Naive B cell (primary cell): ENCODE measurements at regions not wholly inside any gene's neighbourhood (a gene's known extent, or its start where the extent isn't known, plus 50 kb on each side); places are given as distances from the start of the nearest gene placed in this dataset.

Experiments used
- ATAC-seq, 2 donors: fragments of 150-1000 bp; cut with Tn5 transposase; 2 replicates each; pipeline ENCODE4 v1.10.0; 2021; ENCODE audit warnings: low read depth in 2 of 2, mild to moderate bottlenecking in 2 of 2, moderate library complexity in 2 of 2
- DNase-seq: peaks from one replicate; pipeline ENCODE4 v3.0.0; 2022
- H3K27ac Mint-ChIP-seq, 6 donors: one replicate each; pipeline ENCODE4 v1.8.0; 2020 to 2022; ENCODE audit warnings: mild to moderate bottlenecking in 6 of 6, mixed read lengths in 6 of 6, moderate library complexity in 5 of 6, inconsistent platforms in 2 of 6
- H3K27me3 Mint-ChIP-seq, 3 donors: one replicate each; pipeline ENCODE4 v1.8.0; 2021 to 2022; ENCODE audit warnings: mixed read lengths in 3 of 3, mild to moderate bottlenecking in 1 of 3
- H3K36me3 Mint-ChIP-seq, 2 donors: one replicate each; pipeline ENCODE4 v1.8.0; 2020 to 2022; ENCODE audit warnings: mixed read lengths in 2 of 2, inconsistent platforms in 1 of 2, mild to moderate bottlenecking in 1 of 2
- H3K4me1 Mint-ChIP-seq, 3 donors: one replicate each; pipeline ENCODE4 v1.8.0; 2020 to 2022; ENCODE audit warnings: mixed read lengths in 3 of 3, inconsistent platforms in 1 of 3, mild to moderate bottlenecking in 1 of 3, moderate library complexity in 1 of 3
- H3K4me3 Mint-ChIP-seq, 8 donors: one replicate each; pipeline ENCODE4 v1.8.0; 2020 to 2022; ENCODE audit warnings: mild to moderate bottlenecking in 8 of 8, mixed read lengths in 8 of 8, moderate library complexity in 8 of 8, inconsistent platforms in 2 of 8
- H3K9me3 Mint-ChIP-seq, 7 donors: one replicate each; pipeline ENCODE4 v1.8.0; 2020 to 2022; ENCODE audit warnings: mixed read lengths in 7 of 7, mild to moderate bottlenecking in 5 of 7, inconsistent platforms in 2 of 7, moderate library complexity in 1 of 7

DNA sequence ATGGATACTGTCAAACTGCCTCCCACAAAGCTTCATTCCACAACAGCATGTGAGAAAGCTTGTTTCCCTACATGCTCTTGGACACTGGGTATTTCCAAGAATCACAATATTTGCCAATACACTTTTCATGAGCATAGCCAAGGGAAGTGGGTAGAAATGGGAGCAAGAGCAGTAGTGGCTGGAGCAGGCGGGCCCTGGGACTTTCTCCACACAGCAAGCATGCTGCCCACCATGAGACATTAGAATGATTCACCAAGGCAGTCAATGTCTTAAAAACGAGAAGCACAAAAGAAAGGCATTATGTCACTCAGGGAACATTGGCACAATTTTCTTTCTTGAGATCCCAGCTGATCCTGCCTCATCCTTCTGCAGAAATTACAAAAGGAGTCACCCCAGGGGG, 371.6 kb upstream of the RUNX1 start:
- Mint-ChIP-seq H3K4me1 (no peaks in the 10 kb centered on the region), H3K27ac (no peak overlapping the region), H3K9me3 (peaks cover 5 to 24% (median 12%) of the 10 kb centered on the region in 7 donors), H3K27me3 (peaks cover 6 to 9% (median 8%) of the 10 kb centered on the region in 3 donors), H3K4me3 (no peak overlapping the region), H3K36me3 (peaks cover 0 to 17% of the 10 kb centered on the region in 2 donors)
- DNase-seq (no peak), ATAC-seq (no peak)

DNA sequence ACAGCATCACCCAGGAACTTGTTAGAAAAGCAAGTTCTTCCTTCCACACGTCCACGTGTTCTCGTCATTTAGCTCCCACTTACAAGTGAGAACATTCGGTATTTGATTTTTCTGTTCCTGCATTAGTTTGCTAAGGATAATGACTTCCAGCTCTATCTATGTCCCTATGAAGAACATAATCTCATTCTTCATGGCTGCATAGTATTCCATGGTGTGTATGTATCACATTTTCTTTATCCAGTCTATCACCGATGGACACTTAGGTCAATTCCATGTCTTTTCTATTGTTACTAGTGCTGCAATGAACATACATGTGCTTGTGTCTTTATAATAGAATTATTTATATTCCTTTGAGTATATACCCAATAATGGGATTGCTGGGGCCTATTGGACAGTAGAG, 368.7 kb upstream of the RUNX1 start:
- H3K4me3 Mint-ChIP-seq: no peak overlapping the region
- H3K36me3 Mint-ChIP-seq: peaks cover 0 to 17% of the 10 kb centered on the region in 2 donors
- DNase-seq (no peak), ATAC-seq (no peak)
- peaks cover 12 to 28% (median 27%) of the 10 kb centered on the region in 3 donors for H3K27me3 Mint-ChIP-seq
- H3K9me3 Mint-ChIP-seq: peaks cover 4 to 21% (median 11%) of the 10 kb centered on the region in 7 donors
- no peaks in the 10 kb centered on the region for H3K4me1 Mint-ChIP-seq
- no peak overlapping the region for H3K27ac Mint-ChIP-seq

DNA sequence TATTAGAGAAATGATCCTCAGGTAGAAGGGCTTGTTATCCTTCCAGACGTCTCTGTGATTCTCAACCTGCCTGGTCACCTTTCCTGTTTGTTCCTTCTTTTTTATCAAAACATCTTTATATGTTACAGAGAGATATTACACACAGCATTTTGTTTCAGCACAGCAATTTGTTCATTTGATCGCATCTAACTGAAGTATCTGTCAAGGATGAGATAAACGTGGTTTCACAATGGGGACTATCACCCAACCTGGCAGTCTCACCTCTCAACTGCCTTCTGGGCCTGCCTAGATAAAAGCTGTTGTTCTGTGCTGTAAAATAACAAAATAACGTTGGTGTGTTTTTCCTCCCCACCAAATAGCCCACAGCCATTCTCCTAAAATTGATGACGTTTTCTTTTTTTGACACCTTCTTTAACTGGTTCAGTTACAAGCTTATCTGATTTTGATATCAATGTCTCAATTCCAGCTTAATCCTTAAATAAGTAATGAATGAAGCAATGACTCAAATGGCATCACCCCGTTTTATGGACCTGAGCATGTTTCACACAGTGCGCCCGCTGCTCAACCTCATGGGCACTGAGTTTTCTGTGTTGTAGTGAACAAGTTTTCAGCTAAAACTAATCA, 367.9 kb upstream of the RUNX1 start:
- Mint-ChIP-seq H3K36me3 (peaks cover 0 to 11% of the 10 kb centered on the region in 2 donors), H3K4me3 (no peak overlapping the region), H3K4me1 (no peaks in the 10 kb centered on the region), H3K9me3 (peaks cover 0 to 13% (median 5%) of the 10 kb centered on the region in 7 donors), H3K27ac (no peak overlapping the region), H3K27me3 (peaks cover 7 to 33% (median 32%) of the 10 kb centered on the region in 3 donors)
- DNase-seq: no peak
- ATAC-seq: no peak

DNA sequence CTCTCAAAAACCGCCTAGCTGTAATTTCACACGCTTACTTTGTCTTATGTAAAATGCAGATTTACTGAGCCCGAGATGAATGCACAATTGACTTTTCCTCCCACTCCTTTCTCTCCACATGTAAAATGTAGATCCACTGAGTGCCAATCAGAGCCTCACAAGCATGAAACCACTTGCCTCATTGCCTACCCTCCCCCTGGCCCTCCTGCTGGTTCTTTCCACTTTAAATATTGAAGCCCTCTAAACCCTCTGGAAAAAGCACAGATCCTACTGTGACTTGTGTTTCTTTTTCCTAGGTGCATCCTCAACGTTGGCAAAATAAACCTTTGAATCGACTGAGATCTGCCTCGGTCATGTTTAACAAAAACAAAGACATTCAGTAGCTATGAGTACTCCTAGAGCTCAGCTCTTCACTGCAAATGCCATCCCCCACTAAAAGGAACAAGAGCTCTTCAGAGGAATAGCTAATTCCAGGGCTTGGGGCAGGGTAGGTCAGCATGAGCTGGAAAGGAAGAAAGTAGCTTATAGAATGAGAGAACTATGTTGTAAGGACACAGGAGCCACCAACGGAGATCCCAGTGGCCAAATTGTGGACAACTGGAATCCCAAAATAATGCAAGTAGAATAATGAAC, 365.5 kb upstream of the RUNX1 start:
- H3K27ac Mint-ChIP-seq: no peak overlapping the region
- H3K9me3 Mint-ChIP-seq: peaks cover 0 to 2% (median 0%) of the 10 kb centered on the region in 7 donors
- ATAC-seq (no peak), DNase-seq (no peak)
- H3K4me3 Mint-ChIP-seq: no peak overlapping the region
- no peaks in the 10 kb centered on the region for H3K4me1 Mint-ChIP-seq
- no peaks in the 10 kb centered on the region for H3K36me3 Mint-ChIP-seq
- H3K27me3 Mint-ChIP-seq: peaks cover 7 to 39% (median 23%) of the 10 kb centered on the region in 3 donors

DNA sequence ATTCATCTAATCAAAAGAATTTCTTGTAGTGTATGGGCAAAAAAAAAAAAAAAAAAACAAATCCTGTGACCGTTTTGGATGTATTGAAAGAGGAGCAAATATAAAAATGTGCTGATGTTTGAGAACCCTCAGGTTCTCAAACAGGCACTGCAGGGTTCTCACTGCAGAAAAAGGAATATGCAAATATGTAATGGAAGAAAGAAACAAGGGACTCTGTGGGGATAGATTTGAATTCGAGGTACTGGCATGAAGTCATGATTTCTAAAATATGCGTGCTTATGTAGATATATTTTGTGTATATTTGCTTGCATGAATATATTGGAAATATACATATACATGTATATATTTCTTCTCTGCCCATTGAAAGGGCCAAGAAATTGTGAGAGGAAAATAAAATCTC, 365.0 kb upstream of the RUNX1 start:
- ATAC-seq (no peak), DNase-seq (no peak)
- no peaks in the 10 kb centered on the region for H3K36me3 Mint-ChIP-seq
- H3K27me3 Mint-ChIP-seq: peaks cover 7 to 39% (median 25%) of the 10 kb centered on the region in 3 donors
- H3K4me1 Mint-ChIP-seq: no peaks in the 10 kb centered on the region
- no peak overlapping the region for H3K27ac Mint-ChIP-seq
- H3K4me3 Mint-ChIP-seq: no peak overlapping the region
- H3K9me3 Mint-ChIP-seq: peaks cover 0 to 2% (median 0%) of the 10 kb centered on the region in 7 donors

DNA sequence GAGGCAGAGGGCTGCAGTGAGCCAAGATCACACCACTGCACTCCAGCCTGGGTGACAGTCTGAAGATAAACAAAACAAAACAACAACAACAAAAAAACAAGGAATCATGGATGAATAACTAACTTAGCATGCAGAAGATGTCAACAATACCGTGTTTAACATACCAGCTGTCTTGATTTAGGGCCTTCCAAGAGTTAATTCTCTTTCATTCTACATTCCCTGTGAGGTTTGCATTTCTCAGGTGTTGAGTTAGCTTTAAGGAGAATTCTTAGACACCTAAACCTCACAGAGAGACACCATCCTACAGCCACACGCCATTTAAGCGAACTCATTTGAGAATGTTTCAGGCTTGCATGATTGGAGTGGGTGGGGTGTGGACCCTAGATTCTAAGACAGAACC, 363.1 kb upstream of the RUNX1 start:
- ATAC-seq: no peak
- Mint-ChIP-seq H3K9me3 (no peaks in the 10 kb centered on the region), H3K27me3 (peaks cover 7 to 39% (median 28%) of the 10 kb centered on the region in 3 donors), H3K4me3 (no peak overlapping the region), H3K4me1 (peaks cover 0 to 4% (median 0%) of the 10 kb centered on the region in 3 donors), H3K36me3 (no peaks in the 10 kb centered on the region), H3K27ac (no peak overlapping the region)
- DNase-seq: no peak

DNA sequence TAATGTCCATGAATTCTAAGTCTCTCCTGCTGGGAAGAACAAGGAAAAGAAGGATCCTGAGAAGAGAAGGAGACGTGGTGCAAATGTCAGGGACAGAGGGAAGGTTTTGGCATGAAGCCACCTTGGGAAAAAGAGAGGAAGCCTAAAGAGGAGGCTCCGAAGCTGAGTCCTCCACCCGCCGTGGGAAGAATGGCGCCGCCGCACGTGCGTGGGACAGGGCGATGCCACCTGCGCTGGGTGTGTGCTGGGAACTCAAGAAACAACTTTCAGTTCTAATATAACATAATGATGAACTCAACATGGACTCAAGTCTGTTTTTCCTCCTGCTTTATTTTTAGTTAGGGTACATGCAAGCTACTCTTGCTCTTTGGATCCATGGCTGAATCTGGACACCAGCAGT, 362.3 kb upstream of the RUNX1 start:
- DNase-seq (no peak), ATAC-seq (no peak)
- Mint-ChIP-seq H3K36me3 (no peaks in the 10 kb centered on the region), H3K4me1 (peaks cover 0 to 4% (median 0%) of the 10 kb centered on the region in 3 donors), H3K27me3 (peaks cover 7 to 32% (median 28%) of the 10 kb centered on the region in 3 donors), H3K9me3 (no peaks in the 10 kb centered on the region), H3K27ac (no peak overlapping the region), H3K4me3 (no peak overlapping the region)

DNA sequence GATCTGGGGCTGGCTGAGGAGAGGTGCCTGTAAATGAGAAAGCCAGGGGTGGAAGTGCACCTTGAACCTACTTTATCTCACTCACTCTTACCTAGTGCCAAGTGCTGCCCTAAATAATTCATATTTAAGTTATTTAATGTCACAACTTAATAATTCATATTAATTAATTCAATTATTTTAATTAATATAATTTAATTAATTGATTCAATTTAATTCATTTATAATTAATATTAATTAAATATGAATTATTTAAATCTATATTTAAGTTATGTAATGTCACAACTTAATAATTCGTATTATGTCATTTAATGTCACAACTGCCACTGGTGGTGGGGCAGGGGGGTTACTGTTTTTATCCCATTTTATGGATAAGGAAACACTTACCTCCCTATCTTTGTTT, 361.6 kb upstream of the RUNX1 start:
- Mint-ChIP-seq H3K27ac (no peak overlapping the region), H3K36me3 (no peaks in the 10 kb centered on the region), H3K27me3 (peaks cover 7 to 33% (median 30%) of the 10 kb centered on the region in 3 donors), H3K4me3 (no peak overlapping the region), H3K9me3 (no peaks in the 10 kb centered on the region), H3K4me1 (peaks cover 0 to 4% (median 0%) of the 10 kb centered on the region in 3 donors)
- ATAC-seq: no peak
- no peak for DNase-seq

DNA sequence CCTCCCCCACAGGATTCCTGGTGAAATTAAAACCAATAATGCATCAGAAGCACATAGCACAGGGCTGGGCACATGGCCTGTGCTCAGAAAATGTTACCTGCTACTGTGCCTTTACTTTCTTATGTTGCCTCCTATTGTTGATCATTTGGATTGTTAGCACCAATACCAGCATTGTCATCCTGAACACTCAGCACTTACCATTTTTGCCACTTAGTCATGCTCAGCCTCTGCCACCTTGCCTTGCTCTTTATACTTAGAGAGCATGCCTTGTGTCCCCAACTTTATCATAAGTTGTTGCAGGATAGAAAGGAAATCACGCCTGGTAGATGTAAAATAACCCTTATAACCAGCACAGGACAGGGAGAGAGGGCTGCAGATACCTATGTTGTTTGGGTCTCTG, 361.0 kb upstream of the RUNX1 start:
- no peak overlapping the region for H3K4me3 Mint-ChIP-seq
- ATAC-seq: no peak
- peaks cover 0 to 4% (median 0%) of the 10 kb centered on the region in 3 donors for H3K4me1 Mint-ChIP-seq
- H3K9me3 Mint-ChIP-seq: no peaks in the 10 kb centered on the region
- DNase-seq: no peak
- peaks cover 7 to 35% (median 35%) of the 10 kb centered on the region in 3 donors for H3K27me3 Mint-ChIP-seq
- H3K27ac Mint-ChIP-seq: no peak overlapping the region
- no peaks in the 10 kb centered on the region for H3K36me3 Mint-ChIP-seq

DNA sequence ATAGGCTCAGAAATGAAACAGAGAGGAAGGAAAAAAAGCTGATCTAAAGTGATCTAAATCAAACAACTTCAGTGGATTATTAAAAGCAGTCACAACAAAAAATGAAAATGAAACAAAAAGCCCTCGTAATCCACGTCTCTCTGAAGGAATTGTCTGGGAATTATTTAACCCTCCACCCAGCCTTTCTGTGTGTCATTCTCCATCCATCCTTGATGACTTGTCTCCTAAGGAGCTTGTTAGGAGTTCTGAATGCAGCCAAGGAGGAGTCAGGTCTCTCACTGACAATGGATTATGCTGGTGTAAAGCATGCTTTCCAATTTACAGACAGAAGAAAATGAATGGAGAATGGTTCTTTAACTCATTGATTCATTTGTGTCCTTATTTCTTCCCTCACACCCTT, 359.3 kb upstream of the RUNX1 start:
- no peaks in the 10 kb centered on the region for H3K36me3 Mint-ChIP-seq
- H3K27me3 Mint-ChIP-seq: peaks cover 4 to 35% (median 22%) of the 10 kb centered on the region in 3 donors
- peak overlapping the region in 1 of 8 donors; percentile 71 for H3K4me3 Mint-ChIP-seq
- no peak for ATAC-seq
- peaks cover 0 to 4% (median 0%) of the 10 kb centered on the region in 3 donors for H3K4me1 Mint-ChIP-seq
- no peak overlapping the region for H3K27ac Mint-ChIP-seq
- no peaks in the 10 kb centered on the region for H3K9me3 Mint-ChIP-seq
- DNase-seq: no peak

DNA sequence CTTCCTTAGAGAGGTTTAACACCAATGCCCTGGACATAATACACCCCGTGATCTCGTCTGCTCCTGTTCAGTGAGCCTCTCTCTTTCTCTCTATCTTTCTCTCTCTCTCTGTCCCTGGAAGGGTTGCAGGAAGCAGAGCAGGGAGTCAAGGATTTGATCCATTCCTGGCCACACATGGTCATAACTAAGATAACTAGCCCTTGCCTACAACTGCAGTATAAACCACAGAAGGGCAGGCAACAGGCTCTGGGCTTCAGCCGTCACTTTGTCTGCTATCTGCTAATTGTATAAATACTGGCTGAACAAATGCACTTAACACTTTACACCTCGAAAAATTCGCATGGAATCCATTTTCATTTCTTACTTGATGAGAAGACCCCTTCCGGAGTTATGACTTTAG, 357.5 kb upstream of the RUNX1 start:
- no peak for ATAC-seq
- Mint-ChIP-seq H3K36me3 (no peaks in the 10 kb centered on the region), H3K4me1 (peaks cover 0 to 4% (median 0%) of the 10 kb centered on the region in 3 donors), H3K27me3 (peaks cover 4 to 25% (median 15%) of the 10 kb centered on the region in 3 donors), H3K9me3 (no peaks in the 10 kb centered on the region), H3K4me3 (no peak overlapping the region), H3K27ac (no peak overlapping the region)
- DNase-seq: no peak

DNA sequence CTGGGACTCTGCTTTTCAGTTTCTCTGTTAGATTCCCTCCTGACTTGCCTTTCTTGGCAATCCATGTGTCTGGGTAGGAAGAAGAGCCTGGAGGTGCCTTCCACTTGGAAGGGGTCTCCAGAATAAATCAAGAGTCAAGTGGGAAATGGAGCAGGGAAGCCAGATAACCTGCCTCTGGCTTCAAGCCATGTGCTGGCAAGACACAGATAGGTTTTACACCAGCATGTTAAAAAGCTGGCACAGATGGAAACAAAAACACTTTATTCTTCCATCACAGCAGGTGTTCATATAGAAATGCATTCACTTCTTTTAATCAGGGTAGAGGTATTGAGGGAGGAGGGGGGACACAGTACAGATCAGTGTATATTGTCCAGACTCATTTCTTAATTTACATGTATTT, 356.9 kb upstream of the RUNX1 start:
- Mint-ChIP-seq H3K27ac (no peak overlapping the region), H3K27me3 (peaks cover 4 to 25% (median 15%) of the 10 kb centered on the region in 3 donors), H3K36me3 (no peaks in the 10 kb centered on the region), H3K9me3 (no peaks in the 10 kb centered on the region), H3K4me1 (peaks cover 0 to 4% (median 0%) of the 10 kb centered on the region in 3 donors), H3K4me3 (no peak overlapping the region)
- no peak for ATAC-seq
- no peak for DNase-seq

DNA sequence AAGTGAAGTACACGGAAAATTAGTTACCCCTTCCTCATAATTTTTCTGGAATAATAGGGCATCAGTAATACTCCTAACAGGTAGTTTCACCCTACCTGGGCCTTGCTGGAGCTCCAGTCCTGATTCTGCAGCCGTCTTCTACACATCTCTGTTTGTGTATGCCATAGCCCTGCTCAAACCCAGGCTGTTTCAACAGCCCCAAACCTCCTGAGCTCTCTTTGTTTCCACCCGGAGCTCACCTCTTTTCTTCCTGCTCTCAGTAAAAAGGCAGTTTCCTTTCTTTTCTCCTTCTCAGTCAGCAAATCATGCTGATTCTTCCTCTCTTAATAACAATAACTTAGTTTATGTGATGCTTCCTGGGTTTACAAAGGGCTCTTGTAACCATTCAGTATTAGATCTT, 355.1 kb upstream of the RUNX1 start:
- no peak for DNase-seq
- H3K27me3 Mint-ChIP-seq: peaks cover 4 to 19% (median 14%) of the 10 kb centered on the region in 3 donors
- peak overlapping the region in 1 of 6 donors; percentile 34 for H3K27ac Mint-ChIP-seq
- ATAC-seq: no peak
- peaks cover 6 to 10% (median 7%) of the 10 kb centered on the region in 3 donors for H3K4me1 Mint-ChIP-seq
- no peaks in the 10 kb centered on the region for H3K36me3 Mint-ChIP-seq
- H3K9me3 Mint-ChIP-seq: no peaks in the 10 kb centered on the region
- H3K4me3 Mint-ChIP-seq: no peak overlapping the region

DNA sequence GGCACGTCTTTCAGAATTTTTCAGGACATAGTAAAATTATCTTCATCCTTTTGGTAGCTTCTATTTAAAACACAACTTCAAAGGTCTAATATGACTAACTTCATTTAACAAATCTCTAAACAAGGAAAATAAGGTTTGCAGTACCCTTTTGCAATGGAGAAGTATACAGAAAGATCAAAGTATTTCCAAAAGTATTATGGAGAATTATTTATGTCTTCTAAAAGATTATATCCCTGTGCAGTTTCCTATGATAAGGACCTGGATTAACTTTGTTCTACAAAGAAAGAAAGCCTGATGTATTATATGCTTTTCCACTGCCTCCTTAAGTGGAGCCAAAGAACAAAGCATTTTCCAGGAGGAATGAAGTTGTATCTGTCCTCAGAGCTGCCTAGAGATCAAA, 353.0 kb upstream of the RUNX1 start:
- peaks cover 7 to 15% (median 14%) of the 10 kb centered on the region in 3 donors for H3K4me1 Mint-ChIP-seq
- no peaks in the 10 kb centered on the region for H3K36me3 Mint-ChIP-seq
- DNase-seq (no peak), ATAC-seq (no peak)
- H3K27ac Mint-ChIP-seq: no peak overlapping the region
- H3K9me3 Mint-ChIP-seq: no peaks in the 10 kb centered on the region
- H3K4me3 Mint-ChIP-seq: no peak overlapping the region
- peaks cover 4 to 19% (median 10%) of the 10 kb centered on the region in 3 donors for H3K27me3 Mint-ChIP-seq
